OCI-LY1 (cell line): ENCODE measurements at regions not wholly inside any gene's neighbourhood (a gene's known extent, or its start where the extent isn't known, plus 50 kb on each side); places are given as distances from the start of the nearest gene placed in this dataset.

ENCODE experiments used
- EZH2 ChIP-seq: fragments of 200-600 bp; sonication (generic), shearing (Covaris generic); IDR thresholded peaks from 2 replicates; pipeline ENCODE4 v1.8.0; 2017; ENCODE audit warnings: borderline replicate concordance, mixed run types, mild to moderate bottlenecking, antibody characterized with exemption, low read length, moderate library complexity, mixed read lengths
- TF ChIP-seq, protein P1 (sequence below): fragments of 200-600 bp; sonication (generic), shearing (Covaris generic); IDR thresholded peaks from 2 replicates; pipeline ENCODE4 v1.5.1; 2017; ENCODE audit warnings: mild to moderate bottlenecking, antibody characterized with exemption, low read length, moderate library complexity, mixed read lengths

GRCh38 chr10:118875087-118875486, 120.3 kb upstream of the CACUL1 start:
- TF ChIP-seq, protein P1, sequence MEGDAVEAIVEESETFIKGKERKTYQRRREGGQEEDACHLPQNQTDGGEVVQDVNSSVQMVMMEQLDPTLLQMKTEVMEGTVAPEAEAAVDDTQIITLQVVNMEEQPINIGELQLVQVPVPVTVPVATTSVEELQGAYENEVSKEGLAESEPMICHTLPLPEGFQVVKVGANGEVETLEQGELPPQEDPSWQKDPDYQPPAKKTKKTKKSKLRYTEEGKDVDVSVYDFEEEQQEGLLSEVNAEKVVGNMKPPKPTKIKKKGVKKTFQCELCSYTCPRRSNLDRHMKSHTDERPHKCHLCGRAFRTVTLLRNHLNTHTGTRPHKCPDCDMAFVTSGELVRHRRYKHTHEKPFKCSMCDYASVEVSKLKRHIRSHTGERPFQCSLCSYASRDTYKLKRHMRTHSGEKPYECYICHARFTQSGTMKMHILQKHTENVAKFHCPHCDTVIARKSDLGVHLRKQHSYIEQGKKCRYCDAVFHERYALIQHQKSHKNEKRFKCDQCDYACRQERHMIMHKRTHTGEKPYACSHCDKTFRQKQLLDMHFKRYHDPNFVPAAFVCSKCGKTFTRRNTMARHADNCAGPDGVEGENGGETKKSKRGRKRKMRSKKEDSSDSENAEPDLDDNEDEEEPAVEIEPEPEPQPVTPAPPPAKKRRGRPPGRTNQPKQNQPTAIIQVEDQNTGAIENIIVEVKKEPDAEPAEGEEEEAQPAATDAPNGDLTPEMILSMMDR: no peak
- TF ChIP-seq EZH2: no peak
